Right cardiac atrium (tissue), 5 donors: ENCODE measurements at regions not wholly inside any gene's neighbourhood (a gene's known extent, or its start where the extent isn't known, plus 50 kb on each side); places are given as distances from the start of the nearest gene placed in this dataset.

Experiments used
- ATAC-seq, 2 donors: fragments of 200-7000 bp; cut with Tn5 transposase; one replicate each; pipeline versions ENCODE4 v1.8.0 to v1.9.1; 2020; ENCODE audit warnings: moderate library complexity in 2 of 2, mild to moderate bottlenecking in 1 of 2
- DNase-seq, 3 donors: peaks; one replicate each; pipeline ENCODE4 v3.0.0-alpha.2; 2020
- H3K27ac ChIP-seq: one replicate; pipeline ENCODE4 v1.5.1; 2013; ENCODE audit warnings: mild to moderate bottlenecking, low read length, control low read depth, moderate library complexity
- H3K27me3 ChIP-seq: one replicate; pipeline ENCODE4 v1.6.1; 2013; ENCODE audit not compliant: control insufficient read depth, insufficient read depth
- H3K4me1 ChIP-seq: one replicate; pipeline ENCODE4 v1.6.1; 2013; ENCODE audit warnings: low read length; ENCODE audit not compliant: control insufficient read depth, insufficient read depth
- H3K4me3 ChIP-seq: one replicate; pipeline ENCODE4 v1.5.1; 2013; ENCODE audit warnings: low read length, control low read depth
- H3K9me3 ChIP-seq: one replicate; pipeline ENCODE4 v1.6.1; 2013; ENCODE audit warnings: low read length; ENCODE audit not compliant: control insufficient read depth
- WGBS: extraction: QIAGEN DNeasy Blood & Tissue Kit; methylation state at CpG from one replicate; pipeline ENCODE4 v1.1.7; 2013; 5-methylcytosine and 5-hydroxymethylcytosine counted together
- intact Hi-C, 4 donors: fragments of 100-400 bp; cut with DNase I; formaldehyde crosslinking; loops; one replicate each; pipeline versions ENCODE4 v1.11.0 to v1.14.0; 2022 to 2023
- donor health status: healthy with polysubstance abuse.
- donor health status: DM: no; HTN: yes; CAD: no.
- donor health status: DM: no; HTN: no; CAD: no.
- donor health status: DM: no; HTN: yes; CAD: no; lungs with severe emphysema.
- donor health status: DM: yes; HTN: yes; CAD: no.

GRCh38 chr3:141814375-141814774 is 51.2 kb downstream of the GRK7 start:
- no peak for ATAC-seq

DNA sequence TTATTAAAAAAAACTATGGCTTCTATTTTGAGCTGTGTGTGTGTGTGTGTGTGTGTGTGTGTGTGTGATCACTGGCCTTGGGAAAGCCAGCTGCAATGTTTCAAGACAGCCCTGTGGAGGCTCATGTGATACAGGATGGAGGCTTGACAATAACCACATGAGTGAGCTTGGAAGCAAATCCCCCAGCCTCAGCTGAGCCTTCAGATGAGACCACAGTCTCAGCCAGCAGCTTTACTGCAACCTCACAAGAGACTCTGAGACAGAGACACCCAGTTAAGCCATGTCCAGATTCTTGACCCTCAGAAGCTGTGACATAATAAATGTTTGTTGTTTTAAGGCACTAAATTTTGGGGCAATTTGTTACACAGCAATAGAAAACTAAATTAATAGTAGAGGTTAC is 52.5 kb downstream of the GRK7 start:
- Histone ChIP-seq H3K27ac (no peak overlapping the region), H3K4me3 (no peak overlapping the region), H3K27me3 (no peaks in the 10 kb centered on the region), H3K4me1 (no peaks in the 10 kb centered on the region), H3K9me3 (peaks cover 2% of the 10 kb centered on the region)
- intact Hi-C loops, result no loop called here
- DNase-seq, result no peak
- ATAC-seq, result no peak

More at GRCh38 chr3:141814375-141814774, 51.2 kb downstream of the GRK7 start:
- Histone ChIP-seq H3K27ac (no peak overlapping the region), H3K27me3 (no peaks in the 10 kb centered on the region), H3K4me3 (no peak overlapping the region), H3K4me1 (no peaks in the 10 kb centered on the region), H3K9me3 (peaks cover 2% of the 10 kb centered on the region)
- 97% methylated on average over 2 of the region's 2 CpGs for WGBS
- no peak for DNase-seq
- intact Hi-C loops, result no loop called here

DNA sequence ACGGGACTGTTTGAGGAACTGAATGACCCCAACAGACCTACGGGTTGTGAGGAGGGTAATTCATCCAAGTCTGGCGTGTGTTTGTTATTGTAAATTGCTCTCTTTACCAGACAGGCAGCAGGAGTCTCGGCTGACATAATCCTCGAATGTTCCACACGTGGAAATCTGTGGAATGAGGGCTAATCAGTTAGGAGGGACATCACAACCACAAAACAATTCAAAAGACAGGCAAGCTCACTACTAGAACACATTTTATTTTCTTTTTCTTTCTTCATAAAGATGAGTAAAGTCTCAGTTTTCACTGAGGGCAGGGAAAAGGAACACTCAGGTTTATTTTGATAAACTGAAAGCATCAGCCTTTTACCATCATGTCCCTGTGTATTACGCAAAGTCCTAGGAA is 53.8 kb downstream of the GRK7 start:
- peaks cover 2% of the 10 kb centered on the region for H3K9me3 ChIP-seq
- intact Hi-C loops, result no loop called here
- no peak for ATAC-seq

DNA sequence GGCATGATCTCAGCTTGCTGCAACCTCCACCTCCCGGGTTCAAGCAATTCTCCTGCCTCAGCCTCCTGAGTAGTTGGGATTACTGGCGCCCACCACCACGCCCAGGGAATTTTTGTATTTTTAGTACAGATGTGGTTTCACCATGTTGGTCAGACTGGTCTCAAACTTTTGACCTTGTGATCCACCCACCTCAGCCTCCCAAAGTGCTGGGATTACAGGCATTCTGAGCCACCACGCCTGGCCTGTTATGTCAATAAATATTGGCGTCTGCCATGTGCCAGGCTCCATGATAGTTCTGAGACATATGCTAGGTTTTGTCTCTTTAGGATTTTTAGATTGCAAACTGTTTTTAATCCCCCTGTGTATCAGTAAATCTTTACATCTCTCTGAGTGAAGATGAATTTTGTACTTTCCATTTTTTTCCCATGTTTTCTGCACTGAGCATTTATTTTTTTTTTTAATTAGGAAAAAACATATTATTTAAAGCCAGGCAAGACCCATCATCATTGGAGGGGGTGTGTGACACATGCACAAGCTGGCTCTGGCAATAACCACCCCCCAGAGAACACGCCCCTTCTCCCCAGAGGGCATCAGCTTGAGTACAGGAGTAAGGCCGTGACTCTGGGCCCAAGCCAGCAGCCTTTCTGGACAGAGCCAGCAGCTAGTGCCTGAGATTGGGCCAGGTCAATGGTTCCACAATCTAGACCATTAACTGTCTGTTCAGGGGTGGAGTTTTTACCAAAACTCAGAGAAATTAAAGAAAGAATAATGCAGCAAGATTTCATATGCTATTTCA is 51.0 kb upstream of the ATP1B3 start:
- DNase-seq (peak in 2 of 3 donors; percentile 39 to 58), ATAC-seq (peak in 1 of 2 donors; percentile 33)
- Histone ChIP-seq H3K9me3 (no peaks in the 10 kb centered on the region), H3K27ac (no peak overlapping the region), H3K4me3 (no peak overlapping the region), H3K27me3 (no peaks in the 10 kb centered on the region), H3K4me1 (no peaks in the 10 kb centered on the region)
- intact Hi-C loops, result no loop called here
- 82% methylated on average over 7 of the region's 7 CpGs for WGBS

More for the DNA sequence above, 53.8 kb downstream of the GRK7 start:
- no peak overlapping the region for H3K4me3 ChIP-seq
- 52% methylated on average over 7 of the region's 7 CpGs for WGBS
- H3K27me3 ChIP-seq, result no peaks in the 10 kb centered on the region
- no peak overlapping the region for H3K27ac ChIP-seq
- H3K4me1 ChIP-seq, result no peaks in the 10 kb centered on the region
- DNase-seq, result no peak
